Fibroblast of lung (primary cell): ENCODE measurements at regions not wholly inside any gene's neighbourhood (a gene's known extent, or its start where the extent isn't known, plus 50 kb on each side); places are given as distances from the start of the nearest gene placed in this dataset.

Source experiments
- DNase-seq, 2 donors: peaks; one replicate each; pipeline versions ENCODE4 v3.0.0 to v3.0.0-alpha.2; 2010; ENCODE audit warnings: low read depth in 2 of 2
- H2AFZ ChIP-seq: 2 replicates; pipeline ENCODE4 v1.5.1; 2012; ENCODE audit warnings: low read length, control low read depth, inconsistent platforms
- H3K27ac ChIP-seq: 2 replicates; pipeline ENCODE4 v1.5.1; 2011; ENCODE audit warnings: low read length, control low read depth; ENCODE audit not compliant: insufficient read depth
- H3K27me3 ChIP-seq: 2 replicates; pipeline ENCODE4 v1.5.1; 2011; ENCODE audit warnings: mild to moderate bottlenecking, low read length; ENCODE audit not compliant: control insufficient read depth, insufficient read depth
- H3K36me3 ChIP-seq: 2 replicates; pipeline ENCODE4 v1.5.1; 2011; ENCODE audit warnings: low read length; ENCODE audit not compliant: control insufficient read depth, insufficient read depth
- H3K4me1 ChIP-seq: 2 replicates; pipeline ENCODE4 v1.5.1; 2011; ENCODE audit warnings: low read length; ENCODE audit not compliant: control insufficient read depth, insufficient read depth; ENCODE audit errors: extremely low read depth
- H3K4me2 ChIP-seq: 2 replicates; pipeline ENCODE4 v1.5.1; 2011; ENCODE audit warnings: low read length, control low read depth; ENCODE audit not compliant: insufficient read depth; ENCODE audit errors: extremely low read depth
- H3K4me3 ChIP-seq, 4 experiments: fragments of 200-600 bp in 1 of 4; sonication (generic) in 1 of 4; replicated peaks in 1 of 4; 2 replicates each; pipeline ENCODE4 v1.5.1; 2011 to 2016; ENCODE audit warnings: low read length in 4 of 4, low read depth in 3 of 4, mild to moderate bottlenecking in 3 of 4, control low read depth in 2 of 4, inconsistent platforms in 1 of 4, mixed read lengths in 1 of 4; ENCODE audit not compliant: insufficient read depth in 1 of 4; ENCODE audit errors: control extremely low read depth in 1 of 4
- H3K79me2 ChIP-seq: 2 replicates; pipeline ENCODE4 v1.5.1; 2012; ENCODE audit warnings: mild to moderate bottlenecking, low read length, inconsistent platforms; ENCODE audit not compliant: control insufficient read depth, insufficient read depth
- H3K9ac ChIP-seq: 2 replicates; pipeline ENCODE4 v1.5.1; 2011; ENCODE audit warnings: mild to moderate bottlenecking, low read length, control low read depth; ENCODE audit not compliant: insufficient read depth
- H3K9me3 ChIP-seq: 2 replicates; pipeline ENCODE4 v1.5.1; 2012; ENCODE audit warnings: low read depth, low read length; ENCODE audit not compliant: control insufficient read depth, insufficient read depth
- H4K20me1 ChIP-seq: 2 replicates; pipeline ENCODE4 v1.5.1; 2011; ENCODE audit warnings: low read length; ENCODE audit not compliant: control insufficient read depth, insufficient read depth; ENCODE audit errors: extremely low read depth
- EZH2 ChIP-seq: IDR thresholded peaks from 2 replicates; pipeline ENCODE4 v1.5.1; 2012; ENCODE audit warnings: low read length, control low read depth, mild to moderate bottlenecking; ENCODE audit errors: missing control alignments
- TF ChIP-seq, protein P1 (sequence below), 2 donors: IDR thresholded peaks in 1 of 2; conservative IDR thresholded peaks in 1 of 2; 1 replicate in 1 of 2; 2 replicates in 1 of 2; pipeline ENCODE4 v1.5.1; 2011 to 2012; ENCODE audit warnings: low read length in 2 of 2, control low read depth in 1 of 2, inconsistent platforms in 1 of 2, low read depth in 1 of 2, mild to moderate bottlenecking in 1 of 2

DNA sequence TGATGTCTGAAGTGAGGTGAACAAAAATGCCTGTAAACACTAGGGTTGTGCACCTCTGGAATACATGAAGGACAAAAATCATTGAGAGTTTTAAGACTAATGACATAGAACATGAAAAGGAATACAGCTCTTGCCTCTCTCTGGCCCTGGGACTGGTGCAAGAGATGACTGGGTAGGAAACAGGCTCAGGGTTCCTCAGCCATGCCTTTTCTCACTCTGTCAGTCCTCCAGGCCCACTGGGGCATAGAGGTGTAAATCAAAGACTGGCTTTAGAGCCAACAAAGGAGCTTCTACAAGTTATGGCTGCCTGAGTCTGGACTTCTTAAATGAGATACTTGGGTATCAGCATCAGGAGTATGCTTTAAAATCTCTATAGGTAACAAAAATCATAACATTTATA, 554.7 kb upstream of the KCNMB2 start:
- H3K4me3 ChIP-seq: no peak overlapping the region
- H3K79me2 ChIP-seq: no peaks in the 10 kb centered on the region
- no peak overlapping the region for H2AFZ ChIP-seq
- no peak overlapping the region for H3K4me2 ChIP-seq
- DNase-seq: no peak
- peaks cover 4% of the 10 kb centered on the region for H3K4me1 ChIP-seq
- no peaks in the 10 kb centered on the region for H4K20me1 ChIP-seq
- H3K9ac ChIP-seq: no peak overlapping the region
- TF ChIP-seq, protein P1, sequence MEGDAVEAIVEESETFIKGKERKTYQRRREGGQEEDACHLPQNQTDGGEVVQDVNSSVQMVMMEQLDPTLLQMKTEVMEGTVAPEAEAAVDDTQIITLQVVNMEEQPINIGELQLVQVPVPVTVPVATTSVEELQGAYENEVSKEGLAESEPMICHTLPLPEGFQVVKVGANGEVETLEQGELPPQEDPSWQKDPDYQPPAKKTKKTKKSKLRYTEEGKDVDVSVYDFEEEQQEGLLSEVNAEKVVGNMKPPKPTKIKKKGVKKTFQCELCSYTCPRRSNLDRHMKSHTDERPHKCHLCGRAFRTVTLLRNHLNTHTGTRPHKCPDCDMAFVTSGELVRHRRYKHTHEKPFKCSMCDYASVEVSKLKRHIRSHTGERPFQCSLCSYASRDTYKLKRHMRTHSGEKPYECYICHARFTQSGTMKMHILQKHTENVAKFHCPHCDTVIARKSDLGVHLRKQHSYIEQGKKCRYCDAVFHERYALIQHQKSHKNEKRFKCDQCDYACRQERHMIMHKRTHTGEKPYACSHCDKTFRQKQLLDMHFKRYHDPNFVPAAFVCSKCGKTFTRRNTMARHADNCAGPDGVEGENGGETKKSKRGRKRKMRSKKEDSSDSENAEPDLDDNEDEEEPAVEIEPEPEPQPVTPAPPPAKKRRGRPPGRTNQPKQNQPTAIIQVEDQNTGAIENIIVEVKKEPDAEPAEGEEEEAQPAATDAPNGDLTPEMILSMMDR (conservative IDR thresholded peaks at IDR 0.05 in 1 of 2, IDR thresholded peaks at IDR 0.05 in 1 of 2; ENCODE audit: low read depth in 1 of 2, low read length in 2 of 2): no peak
- no peak for TF ChIP-seq EZH2
- H3K9me3 ChIP-seq: no peaks in the 10 kb centered on the region
- no peak overlapping the region for H3K27ac ChIP-seq
- no peaks in the 10 kb centered on the region for H3K27me3 ChIP-seq
- no peaks in the 10 kb centered on the region for H3K36me3 ChIP-seq

DNA sequence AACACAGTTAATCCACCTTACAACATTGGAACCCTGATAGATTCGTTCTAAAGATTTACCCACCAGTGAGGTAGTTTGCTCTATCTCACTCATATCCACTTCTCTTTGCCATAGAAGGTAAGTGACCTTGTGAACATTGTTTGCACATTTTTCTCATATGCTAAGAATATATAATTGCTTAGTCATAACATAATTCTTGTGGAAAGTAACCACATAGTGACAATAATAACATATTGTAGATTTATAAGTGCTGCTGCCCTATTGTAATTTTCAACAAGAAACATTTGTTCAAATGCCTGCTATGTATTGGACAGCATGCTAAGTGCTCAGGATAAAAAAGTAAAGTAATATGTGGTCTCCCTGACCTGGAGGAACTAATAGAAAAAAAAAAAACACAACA, 554.2 kb upstream of the KCNMB2 start:
- DNase-seq: peak; percentile 51 to 84
- Histone ChIP-seq H4K20me1 (no peaks in the 10 kb centered on the region), H3K79me2 (no peaks in the 10 kb centered on the region), H3K9me3 (no peaks in the 10 kb centered on the region), H3K36me3 (no peaks in the 10 kb centered on the region), H3K27me3 (no peaks in the 10 kb centered on the region), H3K4me3 (no peak overlapping the region), H3K9ac (no peak overlapping the region), H3K4me2 (no peak overlapping the region), H3K27ac (no peak overlapping the region), H3K4me1 (peaks cover 4% of the 10 kb centered on the region), H2AFZ (no peak overlapping the region)
- TF ChIP-seq EZH2: no peak

DNA sequence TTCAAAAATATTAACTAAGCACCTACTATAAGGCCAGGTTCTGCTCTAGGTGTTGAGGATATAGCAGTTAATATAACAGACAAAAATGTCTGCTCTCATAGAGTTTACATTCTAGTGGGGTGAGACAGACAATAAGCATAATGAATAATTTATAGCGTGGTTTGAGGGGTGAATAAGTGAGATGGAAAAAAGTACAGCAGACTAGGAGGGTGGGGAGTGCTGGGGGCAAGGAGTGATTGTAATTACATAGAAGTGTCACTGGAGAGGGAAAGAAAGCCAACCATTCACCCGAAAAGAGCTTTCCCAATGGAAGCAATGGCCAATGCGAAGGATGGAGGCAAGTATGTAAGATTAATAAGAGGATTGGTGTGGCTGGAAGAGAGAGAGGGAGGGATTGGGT, 552.9 kb upstream of the KCNMB2 start:
- H3K27me3 ChIP-seq: no peaks in the 10 kb centered on the region
- no peak overlapping the region for H2AFZ ChIP-seq
- H3K4me2 ChIP-seq: no peak overlapping the region
- no peak for TF ChIP-seq EZH2
- TF ChIP-seq, protein P1 (conservative IDR thresholded peaks at IDR 0.05 in 1 of 2, IDR thresholded peaks at IDR 0.05 in 1 of 2; ENCODE audit: low read depth in 1 of 2, low read length in 2 of 2): no peak
- peak in 1 of 2 donors; percentile 65 for DNase-seq
- no peak overlapping the region for H3K4me3 ChIP-seq
- H3K36me3 ChIP-seq: no peaks in the 10 kb centered on the region
- no peaks in the 10 kb centered on the region for H3K4me1 ChIP-seq
- no peak overlapping the region for H3K9ac ChIP-seq
- no peak overlapping the region for H3K27ac ChIP-seq
- H3K9me3 ChIP-seq: no peaks in the 10 kb centered on the region
- no peaks in the 10 kb centered on the region for H4K20me1 ChIP-seq
- H3K79me2 ChIP-seq: no peaks in the 10 kb centered on the region
